SK-N-SH treated with all-trans-retinoic acid at 6 μM for 48 hours (cell line): ENCODE measurements at regions not wholly inside any gene's neighbourhood (a gene's known extent, or its start where the extent isn't known, plus 50 kb on each side); places are given as distances from the start of the nearest gene placed in this dataset.

Source experiments
- ATAC-seq: fragments of 200-7000 bp; cut with Tn5 transposase; 3 replicates; pipeline ENCODE4 v1.9.1; 2020; ENCODE audit warnings: mild to moderate bottlenecking, moderate library complexity
- ARNTL ChIP-seq: fragments of 450-650 bp; formaldehyde crosslinking; IDR thresholded peaks from 2 replicates; pipeline ENCODE4 v1.5.0; 2020; ENCODE audit warnings: low read depth, mild to moderate bottlenecking, moderate library complexity, borderline replicate concordance
- BACH2 ChIP-seq: fragments of 250-450 bp; sonication (Bioruptor Pico); IDR thresholded peaks from 2 replicates; pipeline ENCODE4 v1.9.0; 2021; ENCODE audit warnings: mild to moderate bottlenecking, borderline replicate concordance
- CSDC2 ChIP-seq: fragments of 250-450 bp; sonication (Bioruptor Pico); IDR thresholded peaks from 2 replicates; pipeline ENCODE4 v1.5.0; 2020; ENCODE audit warnings: mild to moderate bottlenecking, moderate library complexity
- ESRRG ChIP-seq: fragments of 250-450 bp; sonication (Bioruptor Pico); IDR thresholded peaks from 2 replicates; pipeline ENCODE4 v1.6.1; 2021; ENCODE audit warnings: mild to moderate bottlenecking
- OSR1 ChIP-seq: fragments of 250-450 bp; sonication (Bioruptor Pico); IDR thresholded peaks from 2 replicates; pipeline ENCODE4 v1.8.0; 2022; ENCODE audit warnings: moderate library complexity, mild to moderate bottlenecking, inconsistent platforms
- PPARA ChIP-seq: fragments of 250-450 bp; sonication (Bioruptor Pico); IDR thresholded peaks from 2 replicates; pipeline ENCODE4 v1.5.0; 2020; ENCODE audit warnings: mild to moderate bottlenecking, borderline replicate concordance
- RARB ChIP-seq: fragments of 250-450 bp; sonication (Bioruptor Pico); IDR thresholded peaks from 2 replicates; pipeline ENCODE4 v1.8.0; 2021; ENCODE audit warnings: mild to moderate bottlenecking, moderate library complexity
- SNAI2 ChIP-seq: fragments of 250-450 bp; sonication (Bioruptor Pico); IDR thresholded peaks from 2 replicates; pipeline ENCODE4 v1.5.0; 2020; ENCODE audit warnings: mild to moderate bottlenecking, moderate library complexity
- TCF4 ChIP-seq: fragments of 250-450 bp; sonication (Bioruptor Pico); IDR thresholded peaks from 2 replicates; pipeline ENCODE4 v1.8.0; 2021; ENCODE audit warnings: mild to moderate bottlenecking, moderate library complexity, borderline replicate concordance
- TOX ChIP-seq: fragments of 250-450 bp; sonication (Bioruptor Pico); IDR thresholded peaks from 2 replicates; pipeline ENCODE4 v1.8.0; 2021; ENCODE audit warnings: mild to moderate bottlenecking, moderate library complexity, borderline replicate concordance
- TSHZ2 ChIP-seq: fragments of 250-450 bp; sonication (Bioruptor Pico); IDR thresholded peaks from 2 replicates; pipeline ENCODE4 v1.5.0; 2020; ENCODE audit warnings: mild to moderate bottlenecking, moderate library complexity
- ZC3H10 ChIP-seq: fragments of 250-450 bp; sonication (Bioruptor Pico); IDR thresholded peaks from 2 replicates; pipeline ENCODE4 v1.5.1; 2021; ENCODE audit warnings: mild to moderate bottlenecking, moderate library complexity
- ZFP3 ChIP-seq: fragments of 250-450 bp; sonication (Bioruptor Pico); IDR thresholded peaks from 2 replicates; pipeline ENCODE4 v1.5.0; 2020; ENCODE audit warnings: mild to moderate bottlenecking, moderate library complexity
- ZNF70 ChIP-seq: fragments of 450-650 bp; formaldehyde crosslinking; IDR thresholded peaks from 2 replicates; pipeline ENCODE4 v1.5.0; 2020; ENCODE audit warnings: mild to moderate bottlenecking, moderate library complexity
- ZNF8 ChIP-seq: fragments of 450-650 bp; formaldehyde crosslinking; IDR thresholded peaks from 2 replicates; pipeline ENCODE4 v1.5.0; 2020; ENCODE audit warnings: mild to moderate bottlenecking, moderate library complexity
- TF ChIP-seq, protein P1 (sequence below): fragments of 250-450 bp; sonication (Bioruptor Pico); IDR thresholded peaks from 2 replicates; pipeline ENCODE4 v1.8.0; 2021; ENCODE audit warnings: low read depth, mild to moderate bottlenecking, moderate library complexity, borderline replicate concordance
- TF ChIP-seq, protein P2 (sequence below): fragments of 250-450 bp; sonication (Bioruptor Pico); IDR thresholded peaks from 2 replicates; pipeline ENCODE4 v1.8.0; 2020; ENCODE audit warnings: mild to moderate bottlenecking, moderate library complexity, borderline replicate concordance

- TF ChIP-seq ZC3H10 (CRISPR knock-in tag), result no peak
- TF ChIP-seq ESRRG, result no peak
- no peak for TF ChIP-seq BACH2 (CRISPR knock-in tag)
- no peak for TF ChIP-seq ZNF70
- TF ChIP-seq, protein P1, sequence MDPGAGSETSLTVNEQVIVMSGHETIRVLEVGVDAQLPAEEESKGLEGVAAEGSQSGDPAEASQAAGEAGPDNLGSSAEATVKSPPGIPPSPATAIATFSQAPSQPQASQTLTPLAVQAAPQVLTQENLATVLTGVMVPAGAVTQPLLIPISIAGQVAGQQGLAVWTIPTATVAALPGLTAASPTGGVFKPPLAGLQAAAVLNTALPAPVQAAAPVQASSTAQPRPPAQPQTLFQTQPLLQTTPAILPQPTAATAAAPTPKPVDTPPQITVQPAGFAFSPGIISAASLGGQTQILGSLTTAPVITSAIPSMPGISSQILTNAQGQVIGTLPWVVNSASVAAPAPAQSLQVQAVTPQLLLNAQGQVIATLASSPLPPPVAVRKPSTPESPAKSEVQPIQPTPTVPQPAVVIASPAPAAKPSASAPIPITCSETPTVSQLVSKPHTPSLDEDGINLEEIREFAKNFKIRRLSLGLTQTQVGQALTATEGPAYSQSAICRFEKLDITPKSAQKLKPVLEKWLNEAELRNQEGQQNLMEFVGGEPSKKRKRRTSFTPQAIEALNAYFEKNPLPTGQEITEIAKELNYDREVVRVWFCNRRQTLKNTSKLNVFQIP, result no peak
- no peak for TF ChIP-seq PPARA (CRISPR knock-in tag)
- peak; percentile 98 for ATAC-seq
These were observed 57.1 kb upstream of the COX20 start for GRCh38 chr1:244778344-244778743.

- TF ChIP-seq TOX (no peak), CSDC2 (CRISPR knock-in tag) (no peak), SNAI2 (CRISPR knock-in tag) (no peak), PPARA (CRISPR knock-in tag) (no peak)
- ATAC-seq, result peak; percentile 7; the same call in 1 of the 3 replicates
These were observed 56.0 kb upstream of the COX20 start for GRCh38 chr1:244779410-244779809.

DNA sequence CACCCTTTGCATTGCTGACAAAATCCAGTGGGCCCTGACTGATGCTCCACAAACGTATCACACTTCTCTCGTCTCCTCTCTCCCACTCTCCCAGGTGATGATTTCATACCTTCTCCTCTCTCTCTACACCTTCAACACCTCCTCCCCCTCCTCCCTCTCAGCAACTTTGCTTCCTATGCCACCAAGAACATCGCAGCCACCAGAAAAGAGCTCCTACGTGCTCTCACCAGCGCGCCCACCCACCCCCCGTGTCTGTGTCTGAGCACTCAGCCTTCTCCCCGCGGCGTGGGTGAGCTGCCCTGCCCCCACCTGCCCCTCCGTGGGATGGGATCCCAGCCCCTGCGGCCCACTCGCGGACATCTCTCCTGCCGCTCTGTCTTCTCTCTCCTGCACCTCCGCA, 55.1 kb upstream of the COX20 start:
- ATAC-seq, result no peak
- no peak for TF ChIP-seq CSDC2 (CRISPR knock-in tag)
- no peak for TF ChIP-seq TOX
- no peak for TF ChIP-seq SNAI2 (CRISPR knock-in tag)

DNA sequence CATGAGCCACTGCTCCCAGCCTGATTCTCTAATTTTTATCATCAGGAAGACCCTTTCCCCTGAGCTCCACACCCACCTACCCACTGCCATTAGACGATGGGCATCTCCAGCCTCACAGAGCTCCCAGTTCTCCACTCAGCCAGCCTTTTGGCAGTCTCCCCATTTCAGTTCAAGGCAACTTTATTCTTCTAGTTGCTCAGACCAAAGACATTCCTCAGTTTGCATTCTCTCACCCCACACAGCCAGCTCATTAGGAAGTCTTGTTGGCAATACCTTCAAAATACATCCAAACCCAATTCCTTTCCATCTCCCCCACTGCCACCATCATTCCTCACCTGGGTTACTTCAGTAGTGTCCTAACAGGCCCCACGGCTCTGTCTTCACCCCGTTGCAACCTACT, 53.4 kb upstream of the COX20 start:
- no peak for ATAC-seq
- TF ChIP-seq, protein P1, result no peak
- TF ChIP-seq OSR1 (CRISPR knock-in tag) (no peak), ZNF70 (no peak), PPARA (CRISPR knock-in tag) (no peak), TCF4 (CRISPR knock-in tag) (no peak), ZC3H10 (CRISPR knock-in tag) (no peak), TOX (no peak), CSDC2 (CRISPR knock-in tag) (no peak), ARNTL (CRISPR knock-in tag) (no peak), ZFP3 (no peak), RARB (CRISPR knock-in tag) (no peak), TSHZ2 (CRISPR knock-in tag) (no peak)
- TF ChIP-seq, protein P2, sequence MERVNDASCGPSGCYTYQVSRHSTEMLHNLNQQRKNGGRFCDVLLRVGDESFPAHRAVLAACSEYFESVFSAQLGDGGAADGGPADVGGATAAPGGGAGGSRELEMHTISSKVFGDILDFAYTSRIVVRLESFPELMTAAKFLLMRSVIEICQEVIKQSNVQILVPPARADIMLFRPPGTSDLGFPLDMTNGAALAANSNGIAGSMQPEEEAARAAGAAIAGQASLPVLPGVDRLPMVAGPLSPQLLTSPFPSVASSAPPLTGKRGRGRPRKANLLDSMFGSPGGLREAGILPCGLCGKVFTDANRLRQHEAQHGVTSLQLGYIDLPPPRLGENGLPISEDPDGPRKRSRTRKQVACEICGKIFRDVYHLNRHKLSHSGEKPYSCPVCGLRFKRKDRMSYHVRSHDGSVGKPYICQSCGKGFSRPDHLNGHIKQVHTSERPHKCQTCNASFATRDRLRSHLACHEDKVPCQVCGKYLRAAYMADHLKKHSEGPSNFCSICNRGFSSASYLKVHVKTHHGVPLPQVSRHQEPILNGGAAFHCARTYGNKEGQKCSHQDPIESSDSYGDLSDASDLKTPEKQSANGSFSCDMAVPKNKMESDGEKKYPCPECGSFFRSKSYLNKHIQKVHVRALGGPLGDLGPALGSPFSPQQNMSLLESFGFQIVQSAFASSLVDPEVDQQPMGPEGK, result no peak
- TF ChIP-seq, all 23 proteins: peak for 0

DNA sequence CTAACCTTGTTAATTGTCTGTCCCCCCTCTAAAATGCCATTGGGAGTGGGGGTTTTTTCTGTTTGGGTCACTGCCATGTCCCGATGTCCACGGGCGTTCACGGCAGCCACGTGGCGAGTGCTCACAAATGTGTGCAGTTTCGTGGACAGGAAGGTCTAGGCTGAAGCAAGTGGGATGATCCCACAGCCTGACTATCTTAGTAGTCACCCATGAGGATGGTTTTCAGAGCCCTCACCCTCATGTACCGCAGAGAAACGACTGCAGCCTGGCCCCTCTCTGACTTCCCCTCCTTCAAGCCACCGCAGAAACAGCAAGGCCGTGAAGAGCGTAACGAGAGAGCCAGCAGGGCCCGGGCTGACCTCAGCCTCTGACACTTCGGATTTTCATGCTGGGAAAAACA, 52.3 kb upstream of the COX20 start:
- ATAC-seq, result no peak
- no peak for TF ChIP-seq ARNTL (CRISPR knock-in tag)
- no peak for TF ChIP-seq ZNF8 (CRISPR knock-in tag)
- TF ChIP-seq ZFP3, result no peak
- TF ChIP-seq TSHZ2 (CRISPR knock-in tag), result no peak
- TF ChIP-seq, protein P1, result no peak
- TF ChIP-seq TCF4 (CRISPR knock-in tag), result no peak
- TF ChIP-seq ZNF70, result no peak
- no peak for TF ChIP-seq PPARA (CRISPR knock-in tag)
- TF ChIP-seq ESRRG, result no peak
- TF ChIP-seq RARB (CRISPR knock-in tag), result no peak
